ENCODE measurements at regions not wholly inside any gene's neighbourhood (a gene's known extent, or its start where the extent isn't known, plus 50 kb on each side); places are given as distances from the start of the nearest gene placed in this dataset.

GRCh38 chr5:82345108-82345507 lies 67.0 kb upstream of the RPS23 start:
- TF ChIP-seq CTCF (conservative IDR thresholded peaks at IDR 0.05; ENCODE audit: low read depth, low read length) (no peak), EZH2 (IDR thresholded peaks at IDR 0.05; ENCODE audit: borderline replicate concordance, low read depth, low read length, poor library complexity, severe bottlenecking) (no peak)

Data from A673 (cell line).